HepG2 (cell line): ENCODE measurements at regions not wholly inside any gene's neighbourhood (a gene's known extent, or its start where the extent isn't known, plus 50 kb on each side); places are given as distances from the start of the nearest gene placed in this dataset.

Source experiments
- ATAC-seq: fragments of 200-7000 bp; cut with Tn5 transposase; 3 replicates; pipeline ENCODE4 v1.9.1; 2020; ENCODE audit warnings: mild to moderate bottlenecking, moderate library complexity
- BruUV-seq: library from RNA; stranded (reverse); fragments of 400-500 nt; replicated peaks from 2 replicates; lab custom pipeline; 2021; lab: Mats Ljungman, UMichigan
- CTCF ChIA-PET: fragments of 300-600 bp; formaldehyde crosslinking; extraction: SDS; loops from one replicate; lab custom pipeline; 2021; ENCODE audit warnings: low total read pairs, inconsistent platforms, low intra/inter-chr PET ratio; lab: Yijun Ruan, JAX
- POLR2A ChIA-PET: fragments of 350-600 bp; sonication (Branson Sonifier 250); formaldehyde crosslinking; loops from one replicate; lab custom pipeline; 2020; ENCODE audit warnings: antibody characterized with exemption, inconsistent platforms; lab: Yijun Ruan, JAX
- DNase-seq: peaks from one replicate; pipeline ENCODE4 v3.0.0-alpha.2; 2015; ENCODE audit warnings: low spot score
- FAIRE-seq: peaks from 3 replicates; lab custom pipeline; 2011; peaks lifted over from hg19 to GRCh38; lab: Jason Lieb, UNC
- H2AFZ ChIP-seq: one replicate; pipeline ENCODE4 v1.6.1; 2011; ENCODE audit warnings: low read length, inconsistent platforms
- H3K27ac ChIP-seq: fragments of 300-600 bp; 3 replicates; pipeline ENCODE4 v1.8.0; 2011; ENCODE audit warnings: mixed run types, mild to moderate bottlenecking, mixed read lengths, low read length, inconsistent platforms; ENCODE audit not compliant: insufficient read depth; ENCODE audit errors: extremely low read length
- H3K27me3 ChIP-seq, 2 experiments: fragments of 200-600 bp in 1 of 2; 2 replicates in 1 of 2; 3 replicates in 1 of 2; pipeline versions ENCODE4 v1.6.0 to v1.8.0; 2011; ENCODE audit warnings: low read length in 2 of 2, mild to moderate bottlenecking in 2 of 2, moderate library complexity in 2 of 2, inconsistent platforms in 1 of 2; ENCODE audit not compliant: insufficient read depth in 2 of 2, control insufficient read depth in 1 of 2
- H3K36me3 ChIP-seq, 2 experiments: fragments of 200-600 bp in 1 of 2; replicated peaks in 1 of 2; 2 replicates in 1 of 2; 3 replicates in 1 of 2; pipeline versions ENCODE4 v1.5.1 to v1.8.0; 2011; ENCODE audit warnings: low read length in 2 of 2, inconsistent platforms in 1 of 2; ENCODE audit not compliant: insufficient read depth in 2 of 2, control insufficient read depth in 1 of 2
- H3K4me1 ChIP-seq: 2 replicates; pipeline ENCODE4 v1.5.1; 2012; ENCODE audit warnings: low read length, inconsistent platforms; ENCODE audit not compliant: insufficient read depth
- H3K4me2 ChIP-seq: 2 replicates; pipeline ENCODE4 v1.6.0; 2011; ENCODE audit warnings: low read depth, low read length, inconsistent platforms
- H3K4me3 ChIP-seq, 3 experiments: fragments of 200-600 bp in 1 of 3; sonication (generic), shearing (Covaris generic) in 1 of 3; replicated peaks in 1 of 3; 2 replicates each; pipeline ENCODE4 v1.5.1; 2011 to 2016; ENCODE audit warnings: low read length in 3 of 3, inconsistent platforms in 2 of 3, low read depth in 2 of 3, mild to moderate bottlenecking in 2 of 3, control low read depth in 1 of 3, mixed read lengths in 1 of 3; ENCODE audit not compliant: insufficient read depth in 1 of 3
- H3K79me2 ChIP-seq: one replicate; pipeline ENCODE4 v1.6.1; 2011; ENCODE audit warnings: low read length, inconsistent platforms; ENCODE audit not compliant: insufficient read depth
- H3K9ac ChIP-seq: 2 replicates; pipeline ENCODE4 v1.6.0; 2011; ENCODE audit warnings: mild to moderate bottlenecking, low read depth, low read length, inconsistent platforms; ENCODE audit not compliant: insufficient read depth
- H3K9me3 ChIP-seq: 2 replicates; pipeline ENCODE4 v1.5.1; 2012; ENCODE audit warnings: mild to moderate bottlenecking, low read length
- H4K20me1 ChIP-seq: 2 replicates; pipeline ENCODE4 v1.6.0; 2011; ENCODE audit warnings: inconsistent platforms, mild to moderate bottlenecking, low read length, moderate library complexity; ENCODE audit not compliant: insufficient read depth
- CENPX ChIP-seq: sonication (generic); formaldehyde crosslinking; IDR thresholded peaks from 2 replicates; pipeline ENCODE4 v1.9.0; 2021; ENCODE audit warnings: mild to moderate bottlenecking, missing genetic modification reagents, moderate library complexity
- DNMT1 ChIP-seq: sonication (generic); formaldehyde crosslinking; IDR thresholded peaks from 2 replicates; pipeline ENCODE4 v1.5.1; 2020; ENCODE audit warnings: mild to moderate bottlenecking, missing genetic modification reagents
- ELF1 ChIP-seq: sonication (generic); formaldehyde crosslinking; IDR thresholded peaks from 2 replicates; pipeline ENCODE4 v1.4.0; 2020; ENCODE audit warnings: missing genetic modification reagents
- KLF6 ChIP-seq: IDR thresholded peaks from 2 replicates; pipeline ENCODE4 v1.8.0; 2016; ENCODE audit warnings: missing biosample characterization, missing genetic modification reagents
- PHF8 ChIP-seq: sonication (generic); formaldehyde crosslinking; IDR thresholded peaks from 2 replicates; pipeline ENCODE4 v1.5.0; 2020; ENCODE audit warnings: missing genetic modification reagents
- YEATS4 ChIP-seq: sonication (generic); formaldehyde crosslinking; IDR thresholded peaks from 2 replicates; pipeline ENCODE4 v1.4.0; 2020; ENCODE audit warnings: missing genetic modification reagents, borderline replicate concordance
- ZNF329 ChIP-seq: sonication (generic); formaldehyde crosslinking; IDR thresholded peaks from 2 replicates; pipeline ENCODE4 v1.9.0; 2021; ENCODE audit warnings: low read depth, mild to moderate bottlenecking, missing genetic modification reagents
- ZNF598 ChIP-seq: sonication (generic); formaldehyde crosslinking; IDR thresholded peaks from 2 replicates; pipeline ENCODE4 v1.5.1; 2020; ENCODE audit warnings: mild to moderate bottlenecking, missing genetic modification reagents, borderline replicate concordance
- ZNF777 ChIP-seq: sonication (generic); formaldehyde crosslinking; IDR thresholded peaks from 2 replicates; pipeline ENCODE4 v1.4.0; 2020; ENCODE audit warnings: missing genetic modification reagents
- WGBS: methylation state at CpG from one replicate; pipeline ENCODE4 v1.1.6; 2017; ENCODE audit warnings: low lambda C conversion rate; 5-methylcytosine and 5-hydroxymethylcytosine counted together
- in situ Hi-C: cut with HindIII; loops from 2 replicates; pipeline ENCODE4 v1.10.0; 2017; ENCODE audit warnings: low pct_unique_long_range_greater_than_20kb; ENCODE audit not compliant: extremely low pct_ligation_motif_present
- intact Hi-C: fragments of 100-400 bp; cut with micrococcal nuclease; formaldehyde crosslinking; loops from one replicate; pipeline ENCODE4 v1.10.0; 2022; ENCODE audit not compliant: unreplicated experiment
- TF ChIP-seq, protein P1 (sequence below): sonication (generic); formaldehyde crosslinking; IDR thresholded peaks from 2 replicates; pipeline ENCODE4 v1.5.0; 2020; ENCODE audit warnings: mild to moderate bottlenecking, low read depth, missing genetic modification reagents, borderline replicate concordance
- TF ChIP-seq, protein P2 (sequence below): sonication (generic); formaldehyde crosslinking; IDR thresholded peaks from 2 replicates; pipeline ENCODE4 v1.9.0; 2021; ENCODE audit warnings: mild to moderate bottlenecking, missing genetic modification reagents

DNA sequence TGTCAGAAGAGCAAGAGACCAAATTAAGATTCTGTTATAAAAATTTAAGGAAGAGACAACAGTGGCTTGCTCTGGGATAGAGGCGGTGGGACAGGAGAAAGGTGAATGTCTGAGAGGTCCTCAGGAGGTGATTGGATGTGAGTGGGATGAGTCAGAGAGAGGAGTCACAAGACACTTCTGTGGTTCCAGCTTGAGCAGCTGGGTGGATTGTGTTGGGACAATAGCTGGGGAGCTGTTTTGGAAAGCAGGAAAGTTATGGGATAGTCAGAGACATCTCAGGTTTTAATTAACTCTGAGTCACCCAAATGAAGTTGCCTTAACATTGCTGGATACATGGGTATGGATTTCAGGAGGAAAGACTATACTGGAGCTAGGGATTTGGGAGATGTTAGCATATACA lies 218.0 kb upstream of the TRIB2 start (continued):
- TF ChIP-seq DNMT1 (CRISPR knock-in tag) = no peak
- TF ChIP-seq, protein P1, sequence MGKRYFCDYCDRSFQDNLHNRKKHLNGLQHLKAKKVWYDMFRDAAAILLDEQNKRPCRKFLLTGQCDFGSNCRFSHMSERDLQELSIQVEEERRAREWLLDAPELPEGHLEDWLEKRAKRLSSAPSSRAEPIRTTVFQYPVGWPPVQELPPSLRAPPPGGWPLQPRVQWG (CRISPR knock-in tag) = no peak
- TF ChIP-seq PHF8 = no peak
- no peak for TF ChIP-seq ZNF777 (CRISPR knock-in tag)
- no peak for TF ChIP-seq CENPX (CRISPR knock-in tag)

DNA sequence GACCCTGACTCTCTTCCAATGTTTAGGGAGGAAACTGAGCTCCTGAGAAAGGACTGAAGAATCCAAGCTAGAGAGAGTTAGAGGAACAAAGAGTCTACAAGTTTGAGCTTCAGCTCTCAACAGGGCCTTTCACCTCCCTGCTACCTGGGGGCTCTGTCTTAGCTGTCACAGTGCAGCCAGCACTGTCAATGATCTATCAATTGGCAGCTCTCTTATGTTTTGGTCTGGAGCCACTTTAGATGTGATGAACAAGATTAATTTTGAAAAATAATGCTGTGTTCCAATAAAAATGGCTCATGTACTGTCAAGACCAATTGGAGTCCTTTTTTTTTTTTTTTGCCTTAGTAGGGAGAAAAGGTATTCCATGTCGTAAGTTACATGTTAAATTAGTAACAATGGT lies 215.8 kb upstream of the TRIB2 start:
- ChIA-PET POLR2A (no interaction called here), CTCF (no interaction called here)
- Histone ChIP-seq H3K79me2 (no peaks in the 10 kb centered on the region), H2AFZ (no peak overlapping the region), H3K27me3 (no peaks in the 10 kb centered on the region), H4K20me1 (no peaks in the 10 kb centered on the region), H3K4me3 (no peak overlapping the region), H3K27ac (no peak overlapping the region), H3K9me3 (no peaks in the 10 kb centered on the region), H3K9ac (no peak overlapping the region), H3K4me1 (no peaks in the 10 kb centered on the region), H3K4me2 (no peak overlapping the region), H3K36me3 (no peaks in the 10 kb centered on the region)
- TF ChIP-seq ZNF598 (CRISPR knock-in tag) = no peak
- intact Hi-C loops (no loop called here), in situ Hi-C loops (no loop called here)
- 18% methylated on average over 1 of the region's 1 CpG for WGBS
- no peak for ATAC-seq
- BruUV-seq = no TSS peak
- no peak for DNase-seq
- FAIRE-seq = no peak

DNA sequence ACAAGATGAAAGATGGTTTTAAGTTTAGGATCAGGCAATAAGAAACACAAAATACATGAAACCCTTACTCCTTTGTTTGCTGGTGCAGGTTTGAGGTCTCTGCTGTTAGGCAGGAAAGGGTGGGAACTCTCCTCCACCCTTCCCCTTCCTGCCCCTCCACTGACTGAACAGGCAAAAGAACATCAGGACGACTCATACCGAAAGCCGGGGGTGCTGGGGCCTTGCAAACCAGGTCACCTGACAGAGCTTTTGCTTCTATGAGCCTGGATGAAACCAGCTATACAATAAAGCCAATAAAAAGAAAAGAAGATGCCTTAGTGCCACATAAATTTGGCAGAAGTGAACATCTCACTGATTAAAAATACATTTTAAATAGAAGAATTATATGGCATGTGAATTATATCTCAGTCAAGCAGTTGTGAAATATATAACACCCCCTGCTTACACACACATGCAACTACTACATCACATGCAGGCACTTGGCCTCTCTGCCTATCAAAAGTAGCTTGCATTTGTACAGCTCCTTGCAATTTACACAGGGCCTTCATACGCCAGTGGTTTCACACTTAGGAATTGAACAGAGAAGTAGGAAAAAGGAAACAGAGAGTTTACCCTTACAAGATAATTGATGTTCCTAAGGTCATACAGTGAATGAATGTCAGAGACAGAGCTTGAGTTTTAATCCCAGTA lies 215.1 kb upstream of the TRIB2 start:
- DNase-seq (no peak), FAIRE-seq (no peak), ATAC-seq (no peak)
- no peaks in the 10 kb centered on the region for H3K9me3 ChIP-seq
- BruUV-seq = no TSS peak
- H3K27ac ChIP-seq = no peak overlapping the region
- WGBS = 15% methylated on average over 4 of the region's 4 CpGs
- intact Hi-C loops (no loop called here), in situ Hi-C loops (no loop called here)
- H2AFZ ChIP-seq = no peak overlapping the region
- ChIA-PET CTCF (no interaction called here), POLR2A (no interaction called here)
- H3K36me3 ChIP-seq = no peaks in the 10 kb centered on the region
- H3K27me3 ChIP-seq = no peaks in the 10 kb centered on the region
- no peak overlapping the region for H3K4me2 ChIP-seq
- no peaks in the 10 kb centered on the region for H4K20me1 ChIP-seq
- H3K4me1 ChIP-seq = no peaks in the 10 kb centered on the region
- no peaks in the 10 kb centered on the region for H3K79me2 ChIP-seq
- no peak overlapping the region for H3K9ac ChIP-seq
- H3K4me3 ChIP-seq = no peak overlapping the region
- TF ChIP-seq ELF1 (CRISPR knock-in tag) (no peak), YEATS4 (CRISPR knock-in tag) (no peak), KLF6 (no peak), ZNF329 (CRISPR knock-in tag) (no peak)
- TF ChIP-seq, protein P2, sequence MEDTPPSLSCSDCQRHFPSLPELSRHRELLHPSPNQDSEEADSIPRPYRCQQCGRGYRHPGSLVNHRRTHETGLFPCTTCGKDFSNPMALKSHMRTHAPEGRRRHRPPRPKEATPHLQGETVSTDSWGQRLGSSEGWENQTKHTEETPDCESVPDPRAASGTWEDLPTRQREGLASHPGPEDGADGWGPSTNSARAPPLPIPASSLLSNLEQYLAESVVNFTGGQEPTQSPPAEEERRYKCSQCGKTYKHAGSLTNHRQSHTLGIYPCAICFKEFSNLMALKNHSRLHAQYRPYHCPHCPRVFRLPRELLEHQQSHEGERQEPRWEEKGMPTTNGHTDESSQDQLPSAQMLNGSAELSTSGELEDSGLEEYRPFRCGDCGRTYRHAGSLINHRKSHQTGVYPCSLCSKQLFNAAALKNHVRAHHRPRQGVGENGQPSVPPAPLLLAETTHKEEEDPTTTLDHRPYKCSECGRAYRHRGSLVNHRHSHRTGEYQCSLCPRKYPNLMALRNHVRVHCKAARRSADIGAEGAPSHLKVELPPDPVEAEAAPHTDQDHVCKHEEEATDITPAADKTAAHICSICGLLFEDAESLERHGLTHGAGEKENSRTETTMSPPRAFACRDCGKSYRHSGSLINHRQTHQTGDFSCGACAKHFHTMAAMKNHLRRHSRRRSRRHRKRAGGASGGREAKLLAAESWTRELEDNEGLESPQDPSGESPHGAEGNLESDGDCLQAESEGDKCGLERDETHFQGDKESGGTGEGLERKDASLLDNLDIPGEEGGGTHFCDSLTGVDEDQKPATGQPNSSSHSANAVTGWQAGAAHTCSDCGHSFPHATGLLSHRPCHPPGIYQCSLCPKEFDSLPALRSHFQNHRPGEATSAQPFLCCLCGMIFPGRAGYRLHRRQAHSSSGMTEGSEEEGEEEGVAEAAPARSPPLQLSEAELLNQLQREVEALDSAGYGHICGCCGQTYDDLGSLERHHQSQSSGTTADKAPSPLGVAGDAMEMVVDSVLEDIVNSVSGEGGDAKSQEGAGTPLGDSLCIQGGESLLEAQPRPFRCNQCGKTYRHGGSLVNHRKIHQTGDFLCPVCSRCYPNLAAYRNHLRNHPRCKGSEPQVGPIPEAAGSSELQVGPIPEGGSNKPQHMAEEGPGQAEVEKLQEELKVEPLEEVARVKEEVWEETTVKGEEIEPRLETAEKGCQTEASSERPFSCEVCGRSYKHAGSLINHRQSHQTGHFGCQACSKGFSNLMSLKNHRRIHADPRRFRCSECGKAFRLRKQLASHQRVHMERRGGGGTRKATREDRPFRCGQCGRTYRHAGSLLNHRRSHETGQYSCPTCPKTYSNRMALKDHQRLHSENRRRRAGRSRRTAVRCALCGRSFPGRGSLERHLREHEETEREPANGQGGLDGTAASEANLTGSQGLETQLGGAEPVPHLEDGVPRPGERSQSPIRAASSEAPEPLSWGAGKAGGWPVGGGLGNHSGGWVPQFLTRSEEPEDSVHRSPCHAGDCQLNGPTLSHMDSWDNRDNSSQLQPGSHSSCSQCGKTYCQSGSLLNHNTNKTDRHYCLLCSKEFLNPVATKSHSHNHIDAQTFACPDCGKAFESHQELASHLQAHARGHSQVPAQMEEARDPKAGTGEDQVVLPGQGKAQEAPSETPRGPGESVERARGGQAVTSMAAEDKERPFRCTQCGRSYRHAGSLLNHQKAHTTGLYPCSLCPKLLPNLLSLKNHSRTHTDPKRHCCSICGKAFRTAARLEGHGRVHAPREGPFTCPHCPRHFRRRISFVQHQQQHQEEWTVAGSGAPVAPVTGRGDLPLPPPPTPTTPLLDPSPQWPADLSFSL = no peak
